NCI-H1105 treated with DMSO at 0.1 percent for 48 hours (cell line): ENCODE measurements at regions not wholly inside any gene's neighbourhood (a gene's known extent, or its start where the extent isn't known, plus 50 kb on each side); places are given as distances from the start of the nearest gene placed in this dataset.
"Not testable (repeated sequence)": the region's sequence is repeated elsewhere in the genome, so short reads cannot be mapped to it uniquely, and the experiment has no call there.

Experiments
- DNase-seq: peaks from one replicate; lab custom pipeline; 2025; lab: John Stamatoyannopoulos, UW

GRCh38 chr9:30010691-30011090 is 2373.8 kb upstream of the ACO1 start:
- no peak for DNase-seq

DNA sequence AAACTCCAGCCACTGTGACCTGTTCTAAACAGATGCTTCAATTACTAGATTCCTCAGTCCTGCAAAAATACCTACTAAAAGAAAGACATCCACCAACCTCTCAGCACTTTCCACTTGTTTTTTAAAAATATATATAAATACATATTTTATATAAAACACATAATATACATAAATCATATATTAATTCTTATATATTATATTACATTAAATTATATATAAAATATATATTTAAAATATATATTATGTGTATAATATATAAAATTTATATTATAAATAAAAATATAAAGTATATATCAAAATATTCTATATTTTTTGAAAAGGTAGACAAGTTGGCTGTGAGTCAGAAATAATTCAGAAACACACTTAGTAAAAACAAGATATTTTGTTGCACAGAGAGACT is 2371.8 kb upstream of the ACO1 start:
- no peak for DNase-seq

- no peak for DNase-seq
Measured at GRCh38 chr9:30015073-30015472, 2369.4 kb upstream of the ACO1 start.

- no peak for DNase-seq
Measured at GRCh38 chr9:30020161-30020560, 2364.3 kb upstream of the ACO1 start.

DNA sequence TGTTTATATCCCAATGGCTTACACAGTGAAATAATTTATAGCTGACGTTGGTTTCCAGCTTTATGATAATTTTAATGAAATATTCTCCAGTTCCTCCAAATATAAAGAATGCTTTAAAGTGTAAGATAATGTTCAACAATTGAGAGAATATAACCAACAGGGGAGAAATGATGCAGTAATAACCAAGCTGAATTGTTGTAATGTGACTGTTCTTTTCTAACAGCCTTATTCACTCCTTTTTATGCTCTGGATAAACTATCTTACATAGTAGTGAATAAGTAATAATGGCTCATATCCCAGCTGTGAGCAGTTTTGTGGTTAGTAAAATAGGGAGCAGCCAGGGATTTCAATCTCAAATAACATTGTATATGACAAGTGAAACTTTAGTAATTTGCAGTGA is 2348.7 kb upstream of the ACO1 start:
- DNase-seq: no peak

DNA sequence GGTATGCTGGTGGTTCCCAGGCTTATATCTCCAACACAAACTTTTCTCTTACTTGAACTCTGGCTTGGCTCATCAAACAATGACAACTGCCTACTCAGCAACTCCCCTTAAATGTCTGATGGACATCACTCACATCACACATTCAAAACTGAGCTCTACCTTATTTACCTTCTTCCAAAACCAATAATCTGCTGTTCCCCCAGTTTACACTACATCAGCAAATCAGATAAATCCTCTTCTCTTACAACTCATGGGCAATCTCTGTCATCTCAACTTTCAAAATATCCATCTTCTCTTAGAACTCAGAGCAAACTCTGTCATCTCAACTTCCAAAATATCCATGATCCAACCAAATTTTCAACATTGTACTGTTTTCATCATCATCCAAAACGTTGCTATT is 2347.9 kb upstream of the ACO1 start:
- no peak for DNase-seq

GRCh38 chr9:30039712-30040111 is 2344.7 kb upstream of the ACO1 start:
- DNase-seq: no peak

DNA sequence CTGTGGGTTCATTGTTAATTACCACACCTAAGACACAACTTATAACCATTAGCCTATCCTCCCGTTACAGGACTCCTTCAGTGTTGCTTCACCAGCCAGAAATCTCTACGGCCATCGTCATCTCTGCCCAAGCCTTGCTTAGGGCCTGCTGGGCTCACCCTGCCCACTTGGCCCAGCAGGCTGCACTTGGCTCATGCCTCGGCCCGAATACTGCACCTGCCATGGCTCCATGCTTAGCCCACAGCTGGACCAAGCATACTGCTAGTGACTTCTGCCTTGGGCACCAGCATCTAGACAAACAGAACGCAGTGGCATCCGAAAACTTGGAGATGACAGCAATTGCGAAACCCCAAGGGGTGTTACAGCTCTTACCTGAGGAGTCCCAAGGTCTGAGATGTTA is 2336.0 kb upstream of the ACO1 start:
- DNase-seq: no peak

DNA sequence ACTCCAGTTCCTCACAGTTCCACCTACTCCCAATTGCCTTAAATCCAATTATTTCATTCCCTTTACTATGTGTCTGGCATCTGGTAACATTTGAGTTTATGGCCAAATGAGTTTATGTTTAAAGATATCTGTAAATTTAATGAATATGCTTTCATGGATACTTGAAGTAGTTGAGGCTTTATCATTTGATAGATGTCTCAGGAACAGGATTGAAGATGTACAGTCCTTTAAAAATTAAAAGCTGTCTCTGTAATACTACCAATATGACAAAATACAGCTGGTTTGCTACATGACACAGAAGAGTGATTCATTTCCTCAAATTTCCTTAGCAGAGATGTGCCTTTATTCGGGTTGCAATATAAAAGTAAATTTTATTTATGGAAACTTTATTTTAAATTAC is 2326.0 kb upstream of the ACO1 start:
- no peak for DNase-seq

DNA sequence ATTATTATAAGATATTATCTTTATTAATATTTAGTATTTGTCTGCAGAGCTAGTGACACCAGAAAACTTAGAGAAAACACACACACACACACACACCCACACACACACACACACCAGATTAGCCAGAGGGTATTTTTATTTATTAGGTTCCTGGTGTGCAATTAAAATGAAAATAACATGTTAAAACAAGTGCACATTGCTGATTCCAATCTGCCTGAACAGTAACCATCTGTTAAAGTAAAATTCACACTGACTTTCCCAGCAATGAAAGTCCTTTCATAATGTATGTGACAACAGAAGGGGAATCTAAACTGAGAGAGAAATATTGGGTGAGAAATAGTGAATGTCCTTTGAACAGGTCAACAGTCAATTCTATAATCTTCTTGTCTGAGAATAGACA is 2323.5 kb upstream of the ACO1 start:
- no peak for DNase-seq

GRCh38 chr9:30065888-30066287 is 2318.6 kb upstream of the ACO1 start:
- no peak for DNase-seq

GRCh38 chr9:30069236-30069635 is 2315.2 kb upstream of the ACO1 start:
- DNase-seq: not testable (repeated sequence)

DNA sequence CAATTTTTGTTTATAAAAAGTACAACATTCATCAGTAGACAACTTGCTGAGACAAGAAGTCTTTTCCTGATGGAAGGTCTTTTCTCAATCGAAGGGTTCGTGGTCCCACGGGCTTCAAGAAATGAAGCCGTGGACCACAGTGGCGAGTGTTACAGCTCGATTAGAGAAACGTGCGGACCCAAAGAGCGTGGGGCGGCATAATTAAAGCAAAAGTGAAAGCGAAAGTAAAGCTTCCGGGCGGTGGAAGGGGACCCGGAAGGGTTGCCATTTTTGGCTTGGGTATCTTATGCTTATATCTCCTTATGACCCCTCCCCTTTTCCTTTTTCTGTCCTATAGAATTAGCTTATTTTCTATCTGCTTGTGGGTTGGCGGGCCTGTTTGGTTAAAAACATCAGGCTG is 2309.4 kb upstream of the ACO1 start:
- no peak for DNase-seq

DNA sequence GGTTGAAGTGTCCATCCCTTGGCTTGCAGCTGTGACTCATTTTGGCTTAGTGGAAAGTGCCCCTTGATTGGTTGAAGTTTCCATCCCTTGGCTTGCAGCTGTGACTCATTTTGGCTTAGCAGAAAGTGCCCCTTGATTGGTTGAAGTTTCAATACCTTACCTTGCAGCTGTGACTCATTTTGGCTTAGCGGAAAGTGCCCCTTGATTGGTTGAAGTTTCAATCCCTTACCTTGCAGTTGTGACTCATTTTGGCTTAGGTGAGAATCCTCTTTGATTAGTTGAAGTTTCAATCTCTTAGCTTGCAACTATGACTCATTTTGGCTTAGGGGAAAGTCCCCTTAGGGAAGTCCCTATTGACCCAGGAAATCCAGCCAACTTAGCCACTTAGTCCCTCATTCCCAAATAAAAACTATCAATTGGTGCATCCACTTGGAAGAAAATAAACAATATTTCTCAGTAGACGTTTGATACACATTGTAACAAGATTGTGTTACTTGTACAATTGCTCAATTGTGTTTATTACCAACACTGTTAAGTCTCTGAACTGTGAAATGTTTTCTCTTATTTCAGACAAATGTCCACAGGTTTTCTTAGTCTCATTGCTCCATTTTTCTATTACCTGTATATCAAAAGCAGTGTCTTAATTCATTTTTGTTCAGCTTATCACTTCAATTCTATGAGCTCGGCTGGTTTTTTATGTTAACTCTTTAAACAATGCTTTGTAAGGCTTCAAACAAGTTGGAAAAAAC is 2308.8 kb upstream of the ACO1 start:
- DNase-seq: no peak

DNA sequence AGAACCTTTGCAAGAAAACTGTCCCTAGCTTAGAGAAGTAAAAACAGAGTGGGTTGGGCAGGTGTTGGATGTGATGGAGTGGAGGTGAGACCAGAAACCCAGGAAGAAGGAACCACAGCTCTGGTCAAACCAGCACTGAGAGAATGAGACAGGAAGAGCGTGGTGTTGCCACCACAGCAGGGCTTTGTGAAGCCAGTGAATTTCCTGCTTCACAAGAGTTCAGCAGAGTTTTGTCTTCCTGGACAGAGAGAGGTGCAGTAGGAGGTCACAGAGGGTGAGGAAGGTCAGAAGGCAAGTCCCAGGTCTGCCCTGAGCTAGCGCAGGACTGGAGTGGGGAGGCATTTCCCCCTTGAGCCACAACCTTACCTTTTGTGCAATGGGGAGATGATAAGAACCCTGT is 2306.2 kb upstream of the ACO1 start:
- no peak for DNase-seq

DNA sequence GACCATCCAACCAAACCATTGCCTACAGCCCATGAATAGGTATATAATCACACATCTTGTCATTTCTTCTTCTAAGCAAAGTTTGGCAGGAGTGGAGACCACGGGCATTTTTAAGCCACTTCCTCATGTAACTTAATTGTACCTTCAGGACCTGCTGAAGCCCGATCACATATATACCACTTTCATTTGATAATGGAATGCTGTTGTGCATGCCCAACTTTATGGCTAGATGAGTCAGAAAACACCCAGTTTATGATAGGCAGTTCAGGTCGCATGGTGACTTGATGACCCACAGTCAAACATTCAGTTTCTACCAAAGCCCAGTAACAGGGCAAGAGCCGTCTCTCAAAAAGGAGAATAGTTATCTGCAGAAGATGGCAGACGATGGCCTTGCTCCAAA is 2295.0 kb upstream of the ACO1 start:
- DNase-seq: no peak

DNA sequence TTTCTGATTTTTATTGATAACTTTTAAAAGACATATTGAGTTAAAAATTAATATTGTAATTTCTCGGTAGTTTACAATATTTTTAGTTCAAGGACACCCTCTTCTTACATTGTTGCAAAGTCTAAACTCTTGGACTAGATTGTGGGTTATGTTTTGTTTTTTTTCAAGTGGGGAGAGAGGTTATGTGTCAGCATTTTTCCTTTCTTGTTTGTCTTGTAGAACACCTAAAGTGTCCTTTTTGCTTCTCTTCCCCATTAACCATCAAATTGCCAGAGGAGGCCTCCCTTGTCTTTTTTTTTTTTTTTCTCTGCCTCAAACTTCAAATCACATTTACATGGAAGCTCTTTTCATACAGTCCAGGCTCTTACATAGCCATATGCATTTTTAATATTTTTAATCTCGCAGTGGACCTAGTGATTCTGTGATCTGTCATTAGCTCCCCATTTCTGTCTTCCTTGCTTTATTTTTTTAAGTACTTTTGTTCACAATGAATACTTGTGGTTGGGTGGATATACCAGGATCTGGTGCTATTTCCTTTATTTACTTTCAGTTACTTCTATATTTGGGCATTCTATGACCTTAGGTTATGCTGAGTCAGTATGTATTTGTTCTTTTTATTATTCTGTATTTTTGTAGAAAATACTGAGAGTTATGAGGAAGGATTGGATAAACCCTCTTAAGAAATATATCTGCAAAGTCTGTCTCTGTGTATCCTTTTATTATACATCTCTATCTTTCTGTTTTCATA is 2280.6 kb upstream of the ACO1 start:
- no peak for DNase-seq

DNA sequence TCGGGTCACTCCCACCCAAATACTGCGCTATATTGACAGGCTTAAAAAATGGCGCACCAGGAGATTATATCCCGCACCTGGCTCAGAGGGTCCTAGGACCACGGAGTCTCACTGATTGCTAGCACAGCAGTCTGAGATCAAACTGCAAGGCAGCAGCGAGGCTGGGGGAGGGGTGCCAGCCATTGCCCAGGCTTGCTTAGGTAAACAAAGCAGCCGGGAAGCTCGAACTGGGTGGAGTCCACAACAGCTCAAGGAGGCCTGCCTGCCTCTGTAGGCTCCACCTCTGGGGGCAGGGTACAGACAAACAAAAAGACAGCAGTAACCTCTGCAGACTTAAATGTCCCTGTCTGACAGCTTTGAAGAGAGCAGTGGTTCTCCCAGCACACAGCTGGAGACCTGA is 2277.3 kb upstream of the ACO1 start:
- DNase-seq: not testable (repeated sequence)

GRCh38 chr9:30116673-30117217 is 2267.7 kb upstream of the ACO1 start:
- no peak for DNase-seq

GRCh38 chr9:30120666-30121065 is 2263.8 kb upstream of the ACO1 start:
- DNase-seq: no peak

DNA sequence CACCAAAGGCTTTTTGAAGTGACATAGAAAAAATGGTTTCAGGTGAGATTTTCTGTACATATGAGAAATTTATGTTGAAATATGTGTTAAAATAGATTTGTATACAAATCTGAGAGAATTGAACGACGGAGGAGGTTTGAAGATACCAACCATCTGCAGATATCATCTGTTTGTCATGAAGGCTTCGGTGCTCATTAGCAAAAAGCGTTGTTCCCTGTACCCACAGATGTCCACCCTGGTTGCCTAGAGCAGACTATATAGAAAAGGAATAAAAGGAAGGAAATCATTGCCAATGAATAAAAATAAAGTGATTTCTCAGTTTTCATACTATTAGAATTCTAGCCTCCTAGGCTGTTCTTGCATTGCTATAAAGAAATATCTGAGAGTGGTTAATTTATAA is 2262.8 kb upstream of the ACO1 start:
- no peak for DNase-seq

DNA sequence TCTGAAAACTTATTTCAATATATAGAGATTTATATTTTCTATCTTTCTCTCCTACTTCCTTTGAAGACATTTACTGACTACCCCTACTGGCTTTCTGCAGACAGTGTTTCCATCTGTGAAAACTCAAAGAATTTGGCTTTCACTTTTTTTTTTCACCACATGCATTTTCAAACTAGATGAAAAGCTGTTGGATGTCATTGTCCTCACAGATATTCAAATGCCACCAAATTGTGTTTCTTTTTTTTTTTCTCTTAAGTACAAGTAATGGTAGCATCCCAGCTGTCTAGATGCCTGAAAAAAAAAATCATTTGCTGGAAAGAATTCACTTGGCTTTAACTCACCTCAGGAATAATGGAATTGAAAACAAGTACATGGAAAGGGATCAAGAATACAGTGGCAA is 2258.6 kb upstream of the ACO1 start:
- no peak for DNase-seq

DNA sequence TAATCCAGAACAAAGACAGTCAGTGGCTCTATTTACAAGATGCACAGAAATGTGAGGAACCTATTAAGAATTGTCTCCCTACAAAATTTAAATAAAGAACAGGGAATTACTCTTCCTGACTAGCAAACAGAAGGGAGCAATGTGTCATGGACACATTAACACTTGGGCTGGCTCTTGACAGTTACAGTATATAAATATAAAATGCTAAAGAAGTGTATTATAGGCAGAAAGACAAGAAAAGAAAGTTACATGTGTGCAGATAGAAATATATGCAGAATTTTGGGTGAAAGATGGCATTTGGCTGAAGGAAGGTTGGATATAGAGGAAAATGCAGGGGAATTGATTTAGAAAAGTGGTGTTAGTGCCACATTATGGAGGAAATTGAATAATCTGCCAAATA is 2257.1 kb upstream of the ACO1 start:
- DNase-seq: no peak

DNA sequence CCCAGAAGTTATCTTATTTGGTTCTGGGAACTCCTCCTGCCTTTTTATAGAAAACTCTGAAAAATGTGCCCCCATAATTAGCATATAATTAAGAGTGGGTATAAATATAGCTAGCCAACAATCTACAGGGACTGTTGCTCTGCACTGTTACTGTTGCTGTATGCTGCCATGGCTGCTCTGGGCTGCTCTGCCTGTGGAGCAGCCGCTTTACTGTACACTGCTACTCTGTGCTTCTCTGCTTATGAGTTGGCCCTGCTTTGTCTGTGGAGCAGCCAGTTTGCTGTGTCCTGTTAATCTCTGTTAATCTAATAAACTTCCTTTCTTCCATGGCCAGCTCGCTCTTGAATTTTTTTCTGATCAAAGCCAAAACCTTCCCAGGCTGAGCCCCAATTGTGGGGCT is 2244.0 kb upstream of the ACO1 start:
- no peak for DNase-seq
